ENCODE measurements at regions not wholly inside any gene's neighbourhood (a gene's known extent, or its start where the extent isn't known, plus 50 kb on each side); places are given as distances from the start of the nearest gene placed in this dataset.

DNA sequence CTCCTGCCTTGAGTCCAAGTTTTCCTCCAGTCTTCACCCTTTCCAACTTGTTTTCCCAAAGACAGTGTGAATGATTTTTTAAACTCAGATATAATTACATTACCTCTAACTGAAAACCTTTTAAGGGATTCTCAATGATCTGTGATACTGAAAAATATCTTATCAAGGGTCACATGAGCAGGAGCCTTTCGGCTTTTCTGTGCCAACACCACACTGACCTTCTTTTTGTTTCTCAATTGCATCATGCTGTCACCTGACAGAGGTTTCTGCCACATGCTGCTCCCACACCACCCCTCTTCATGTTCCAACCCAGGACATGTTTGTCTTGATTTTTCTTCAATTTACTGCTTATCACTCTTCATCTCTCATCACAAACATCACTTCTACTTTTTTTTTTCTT, 820.0 kb downstream of the PRELID2 start:
- TF ChIP-seq CTCF (IDR thresholded peaks at IDR 0.05; ENCODE audit: low read depth, low read length) (no peak), POLR2A (IDR thresholded peaks at IDR 0.05; ENCODE audit: extremely low read depth, insufficient read length) (no peak)
- TF ChIP-seq, protein P1, sequence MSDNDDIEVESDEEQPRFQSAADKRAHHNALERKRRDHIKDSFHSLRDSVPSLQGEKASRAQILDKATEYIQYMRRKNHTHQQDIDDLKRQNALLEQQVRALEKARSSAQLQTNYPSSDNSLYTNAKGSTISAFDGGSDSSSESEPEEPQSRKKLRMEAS (IDR thresholded peaks at IDR 0.05; ENCODE audit: low read depth, low read length) = no peak

All from NB4 (cell line).